ENCODE measurements at regions not wholly inside any gene's neighbourhood (a gene's known extent, or its start where the extent isn't known, plus 50 kb on each side); places are given as distances from the start of the nearest gene placed in this dataset.
A peak's percentile ranks its signal among the peaks of the same experiment; 100 is the strongest.

- Histone ChIP-seq H3K4me1 (ENCODE audit: control insufficient read depth in 1 of 2, insufficient read depth in 2 of 2, low read length in 2 of 2) (no peaks in the 10 kb centered on the region), H3K27ac (ENCODE audit: low read depth in 1 of 2, low read length in 2 of 2) (no peak overlapping the region), H3K27me3 (ENCODE audit: control insufficient read depth in 1 of 2, insufficient read depth in 2 of 2, low read length in 1 of 2) (no peaks in the 10 kb centered on the region), H3K36me3 (ENCODE audit: control insufficient read depth in 1 of 2, insufficient read depth in 2 of 2, low read length in 1 of 2) (no peaks in the 10 kb centered on the region), H3K4me3 (ENCODE audit: low read length in 2 of 2) (no peak overlapping the region), H3K9me3 (ENCODE audit: control insufficient read depth, low read length) (peaks cover 1% of the 10 kb centered on the region)
- WGBS, 2 donors, result 73 to 77% methylated on average over 5 of the region's 5 CpGs
- DNase-seq (no peak), ATAC-seq (ENCODE audit: low FRiP score) (no peak)
- intact Hi-C loops (cut with DNase I), result no loop called here
Observed at GRCh38 chr3:147962408-147963164, 553.4 kb downstream of the ZIC1 start.

- Histone ChIP-seq H3K4me1 (ENCODE audit: control insufficient read depth in 1 of 2, insufficient read depth in 2 of 2, low read length in 2 of 2) (no peaks in the 10 kb centered on the region), H3K27me3 (ENCODE audit: control insufficient read depth in 1 of 2, insufficient read depth in 2 of 2, low read length in 1 of 2) (no peaks in the 10 kb centered on the region), H3K4me3 (ENCODE audit: low read length in 2 of 2) (no peak overlapping the region), H3K27ac (ENCODE audit: low read depth in 1 of 2, low read length in 2 of 2) (no peak overlapping the region), H3K36me3 (ENCODE audit: control insufficient read depth in 1 of 2, insufficient read depth in 2 of 2, low read length in 1 of 2) (no peaks in the 10 kb centered on the region), H3K9me3 (ENCODE audit: control insufficient read depth, low read length) (no peaks in the 10 kb centered on the region)
- ATAC-seq (ENCODE audit: low FRiP score), result no peak
- intact Hi-C loops (cut with DNase I), result no loop called here
- 93 to 100% methylated on average over 1 of the region's 1 CpG for WGBS, 2 donors
- DNase-seq, result no peak
Observed at GRCh38 chr3:147963711-147964110, 554.5 kb downstream of the ZIC1 start.

GRCh38 chr3:147975165-147975564 is 566.0 kb downstream of the ZIC1 start:
- no peak for DNase-seq
- ATAC-seq (ENCODE audit: low FRiP score), result no peak
- no peaks in the 10 kb centered on the region for H3K36me3 ChIP-seq (ENCODE audit: control insufficient read depth in 1 of 2, insufficient read depth in 2 of 2, low read length in 1 of 2)
- H3K9me3 ChIP-seq (ENCODE audit: control insufficient read depth, low read length), result no peaks in the 10 kb centered on the region
- no peaks in the 10 kb centered on the region for H3K27me3 ChIP-seq (ENCODE audit: control insufficient read depth in 1 of 2, insufficient read depth in 2 of 2, low read length in 1 of 2)
- no peak overlapping the region for H3K27ac ChIP-seq (ENCODE audit: low read depth in 1 of 2, low read length in 2 of 2)
- no peaks in the 10 kb centered on the region for H3K4me1 ChIP-seq (ENCODE audit: control insufficient read depth in 1 of 2, insufficient read depth in 2 of 2, low read length in 2 of 2)
- 83 to 89% methylated on average over 1 of the region's 1 CpG for WGBS, 2 donors
- intact Hi-C loops (cut with DNase I), result no loop called here
- H3K4me3 ChIP-seq (ENCODE audit: low read length in 2 of 2), result no peak overlapping the region

- Histone ChIP-seq H3K27me3 (ENCODE audit: control insufficient read depth in 1 of 2, insufficient read depth in 2 of 2, low read length in 1 of 2) (no peaks in the 10 kb centered on the region), H3K4me3 (ENCODE audit: low read length in 2 of 2) (no peak overlapping the region), H3K27ac (ENCODE audit: low read depth in 1 of 2, low read length in 2 of 2) (no peak overlapping the region), H3K36me3 (ENCODE audit: control insufficient read depth in 1 of 2, insufficient read depth in 2 of 2, low read length in 1 of 2) (no peaks in the 10 kb centered on the region), H3K9me3 (ENCODE audit: control insufficient read depth, low read length) (no peaks in the 10 kb centered on the region), H3K4me1 (ENCODE audit: control insufficient read depth in 1 of 2, insufficient read depth in 2 of 2, low read length in 2 of 2) (no peaks in the 10 kb centered on the region)
- ATAC-seq (ENCODE audit: low FRiP score) (no peak), DNase-seq (no peak)
- intact Hi-C loops (cut with DNase I), result no loop called here
- WGBS, 2 donors, result 93 to 96% methylated on average over 1 of the region's 1 CpG
Observed at GRCh38 chr3:147977001-147977400, 567.8 kb downstream of the ZIC1 start.

- Histone ChIP-seq H3K9me3 (ENCODE audit: control insufficient read depth, low read length) (no peaks in the 10 kb centered on the region), H3K36me3 (ENCODE audit: control insufficient read depth in 1 of 2, insufficient read depth in 2 of 2, low read length in 1 of 2) (no peaks in the 10 kb centered on the region), H3K4me1 (ENCODE audit: control insufficient read depth in 1 of 2, insufficient read depth in 2 of 2, low read length in 2 of 2) (no peaks in the 10 kb centered on the region), H3K27me3 (ENCODE audit: control insufficient read depth in 1 of 2, insufficient read depth in 2 of 2, low read length in 1 of 2) (no peaks in the 10 kb centered on the region), H3K4me3 (ENCODE audit: low read length in 2 of 2) (no peak overlapping the region), H3K27ac (ENCODE audit: low read depth in 1 of 2, low read length in 2 of 2) (no peak overlapping the region)
- DNase-seq (no peak), ATAC-seq (ENCODE audit: low FRiP score) (no peak)
- WGBS, 2 donors, result 91 to 94% methylated on average over 1 of the region's 1 CpG
- intact Hi-C loops (cut with DNase I), result no loop called here
Observed at GRCh38 chr3:147987549-147987948, 578.4 kb downstream of the ZIC1 start.

GRCh38 chr3:147989344-147989743 is 580.2 kb downstream of the ZIC1 start:
- no peak for ATAC-seq (ENCODE audit: low FRiP score)
- no peak overlapping the region for H3K4me3 ChIP-seq (ENCODE audit: low read length in 2 of 2)

GRCh38 chr3:148002705-148003205 is 593.6 kb downstream of the ZIC1 start:
- intact Hi-C loops (cut with DNase I), result no loop called here
- H3K27me3 ChIP-seq (ENCODE audit: control insufficient read depth in 1 of 2, insufficient read depth in 2 of 2, low read length in 1 of 2), result no peaks in the 10 kb centered on the region
- DNase-seq, result no peak
- no peaks in the 10 kb centered on the region for H3K36me3 ChIP-seq (ENCODE audit: control insufficient read depth in 1 of 2, insufficient read depth in 2 of 2, low read length in 1 of 2)
- no peak for ATAC-seq (ENCODE audit: low FRiP score)
- no peaks in the 10 kb centered on the region for H3K9me3 ChIP-seq (ENCODE audit: control insufficient read depth, low read length)
- no peak overlapping the region for H3K27ac ChIP-seq (ENCODE audit: low read depth in 1 of 2, low read length in 2 of 2)
- 78 to 83% methylated on average over 4 of the region's 4 CpGs for WGBS, 2 donors
- no peaks in the 10 kb centered on the region for H3K4me1 ChIP-seq (ENCODE audit: control insufficient read depth in 1 of 2, insufficient read depth in 2 of 2, low read length in 2 of 2)
- H3K4me3 ChIP-seq (ENCODE audit: low read length in 2 of 2), result no peak overlapping the region

More at GRCh38 chr3:147989344-147989743, 580.2 kb downstream of the ZIC1 start:
- H3K9me3 ChIP-seq (ENCODE audit: control insufficient read depth, low read length), result no peaks in the 10 kb centered on the region
- H3K27me3 ChIP-seq (ENCODE audit: control insufficient read depth in 1 of 2, insufficient read depth in 2 of 2, low read length in 1 of 2), result no peaks in the 10 kb centered on the region
- H3K36me3 ChIP-seq (ENCODE audit: control insufficient read depth in 1 of 2, insufficient read depth in 2 of 2, low read length in 1 of 2), result no peaks in the 10 kb centered on the region
- intact Hi-C loops (cut with DNase I), result no loop called here
- 96% methylated on average over 27 of the region's 27 CpGs for WGBS, 2 donors
- peak in 1 of 2 donors; percentile 33 for DNase-seq
- H3K4me1 ChIP-seq (ENCODE audit: control insufficient read depth in 1 of 2, insufficient read depth in 2 of 2, low read length in 2 of 2), result no peaks in the 10 kb centered on the region
- H3K27ac ChIP-seq (ENCODE audit: low read depth in 1 of 2, low read length in 2 of 2), result no peak overlapping the region

- Histone ChIP-seq H3K4me1 (ENCODE audit: control insufficient read depth in 1 of 2, insufficient read depth in 2 of 2, low read length in 2 of 2) (no peaks in the 10 kb centered on the region), H3K4me3 (ENCODE audit: low read length in 2 of 2) (no peak overlapping the region), H3K27ac (ENCODE audit: low read depth in 1 of 2, low read length in 2 of 2) (no peak overlapping the region), H3K36me3 (ENCODE audit: control insufficient read depth in 1 of 2, insufficient read depth in 2 of 2, low read length in 1 of 2) (no peaks in the 10 kb centered on the region), H3K9me3 (ENCODE audit: control insufficient read depth, low read length) (no peaks in the 10 kb centered on the region), H3K27me3 (ENCODE audit: control insufficient read depth in 1 of 2, insufficient read depth in 2 of 2, low read length in 1 of 2) (no peaks in the 10 kb centered on the region)
- 75 to 77% methylated on average over 3 of the region's 3 CpGs for WGBS, 2 donors
- intact Hi-C loops (cut with DNase I), result no loop called here
- no peak for DNase-seq
- ATAC-seq (ENCODE audit: low FRiP score), result no peak
Observed at GRCh38 chr3:148004331-148004730, 595.2 kb downstream of the ZIC1 start.

GRCh38 chr3:148005456-148005855 is 596.3 kb downstream of the ZIC1 start:
- Histone ChIP-seq H3K4me3 (ENCODE audit: low read length in 2 of 2) (no peak overlapping the region), H3K27ac (ENCODE audit: low read depth in 1 of 2, low read length in 2 of 2) (no peak overlapping the region), H3K36me3 (ENCODE audit: control insufficient read depth in 1 of 2, insufficient read depth in 2 of 2, low read length in 1 of 2) (no peaks in the 10 kb centered on the region), H3K27me3 (ENCODE audit: control insufficient read depth in 1 of 2, insufficient read depth in 2 of 2, low read length in 1 of 2) (no peaks in the 10 kb centered on the region), H3K9me3 (ENCODE audit: control insufficient read depth, low read length) (no peaks in the 10 kb centered on the region), H3K4me1 (ENCODE audit: control insufficient read depth in 1 of 2, insufficient read depth in 2 of 2, low read length in 2 of 2) (no peaks in the 10 kb centered on the region)
- no peak for DNase-seq
- intact Hi-C loops (cut with DNase I), result no loop called here
- no peak for ATAC-seq (ENCODE audit: low FRiP score)
- WGBS, 2 donors, result 59 to 65% methylated on average over 2 of the region's 2 CpGs
